NCI-H345 treated with DMSO at 0.1 percent for 48 hours (cell line): ENCODE measurements at regions not wholly inside any gene's neighbourhood (a gene's known extent, or its start where the extent isn't known, plus 50 kb on each side); places are given as distances from the start of the nearest gene placed in this dataset.
"Not testable (repeated sequence)": the region's sequence is repeated elsewhere in the genome, so short reads cannot be mapped to it uniquely, and the experiment has no call there.

Source experiments
- DNase-seq: peaks from one replicate; lab custom pipeline; 2025; ENCODE audit not compliant: unreplicated experiment; lab: John Stamatoyannopoulos, UW

- DNase-seq: no peak
These were observed 773.2 kb downstream of the FRK start for GRCh38 chr6:115287467-115287866.

DNA sequence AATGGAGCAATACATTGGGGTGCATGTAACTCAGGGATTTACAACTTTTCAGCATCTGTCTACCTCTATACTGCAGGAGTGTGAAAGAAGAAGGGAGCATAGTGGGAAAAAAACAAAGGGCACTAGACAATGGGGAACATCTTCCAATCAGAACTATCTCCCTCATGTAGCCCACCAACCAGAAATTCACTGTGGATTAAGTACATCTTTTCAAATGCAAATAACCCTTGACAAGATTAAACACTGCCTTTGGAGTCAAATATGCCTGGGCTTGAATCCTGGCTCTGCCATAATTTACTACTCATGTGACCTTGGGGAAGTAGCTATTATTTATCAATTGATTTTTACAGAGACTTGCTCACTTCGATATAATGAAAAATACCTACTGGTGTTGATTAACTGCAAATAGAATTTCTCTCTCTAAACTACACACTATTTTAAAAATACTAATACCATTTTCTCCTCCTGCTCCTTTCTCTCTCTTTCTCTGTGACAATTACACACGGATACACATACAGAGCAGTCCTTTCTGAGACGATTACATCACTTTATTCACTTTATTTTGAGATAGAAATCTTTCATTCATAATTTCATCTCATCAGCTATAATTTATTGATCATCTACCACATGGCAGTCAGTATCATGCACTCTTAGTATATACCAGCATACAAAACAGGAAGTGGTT is 783.7 kb downstream of the FRK start:
- no peak for DNase-seq

DNA sequence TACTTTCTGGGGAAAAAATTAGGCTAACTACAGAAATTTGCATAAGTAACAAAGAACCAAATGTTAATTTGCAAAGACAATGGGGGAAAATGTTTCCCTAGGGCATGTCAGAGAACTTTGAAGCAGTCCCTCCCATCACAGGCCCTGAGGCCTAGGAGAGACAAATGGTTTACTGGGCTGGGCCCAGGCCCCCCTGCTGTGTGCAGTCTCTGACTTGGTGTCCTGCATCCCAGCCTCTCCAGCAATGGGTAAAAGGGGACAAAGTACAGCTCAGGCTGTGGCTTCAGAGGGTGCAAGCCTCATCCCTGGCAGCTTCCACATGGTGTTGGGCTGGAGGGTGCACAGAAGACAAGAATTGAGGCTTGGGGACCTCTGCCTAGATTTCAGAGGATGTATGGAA is 788.4 kb downstream of the FRK start:
- DNase-seq: no peak

DNA sequence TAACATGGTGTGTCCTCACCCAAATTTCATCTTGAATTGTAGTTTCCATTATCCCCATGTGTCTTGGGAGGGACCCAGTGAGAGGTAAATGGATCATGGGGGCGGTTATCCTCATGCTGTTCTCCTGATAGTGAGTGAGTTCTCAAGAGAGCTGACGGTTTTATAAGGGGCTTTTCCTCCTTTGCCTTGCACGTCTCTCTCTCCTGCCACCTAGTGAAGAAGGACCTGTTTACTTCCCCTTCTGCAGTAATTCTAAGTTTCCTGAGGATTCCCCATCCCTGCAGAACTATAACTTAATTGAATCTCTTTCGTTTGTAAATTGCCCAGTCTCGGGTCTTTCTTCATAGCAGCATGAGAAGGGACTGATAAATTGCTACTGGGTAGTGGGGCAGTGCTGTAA is 789.3 kb downstream of the FRK start:
- DNase-seq: no peak

DNA sequence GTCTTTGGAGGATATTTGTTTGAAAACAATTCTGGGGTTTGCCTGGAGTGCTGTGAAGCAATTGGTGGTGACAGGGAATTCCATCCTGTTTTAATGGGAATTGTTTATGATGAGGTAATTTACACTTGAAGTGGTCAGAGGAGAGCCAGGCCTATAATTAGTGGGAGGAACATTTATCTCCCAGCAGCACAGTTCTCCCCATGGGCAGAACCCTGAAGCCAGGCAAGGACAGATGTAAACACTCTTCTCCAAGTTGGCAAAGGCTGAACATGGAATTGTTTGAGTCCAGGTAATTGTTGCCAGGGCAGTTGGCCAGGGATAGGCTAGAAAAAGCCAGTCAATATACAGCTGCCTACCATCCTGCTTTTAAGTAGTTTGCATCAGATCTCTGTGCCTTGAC is 789.7 kb downstream of the FRK start:
- no peak for DNase-seq

DNA sequence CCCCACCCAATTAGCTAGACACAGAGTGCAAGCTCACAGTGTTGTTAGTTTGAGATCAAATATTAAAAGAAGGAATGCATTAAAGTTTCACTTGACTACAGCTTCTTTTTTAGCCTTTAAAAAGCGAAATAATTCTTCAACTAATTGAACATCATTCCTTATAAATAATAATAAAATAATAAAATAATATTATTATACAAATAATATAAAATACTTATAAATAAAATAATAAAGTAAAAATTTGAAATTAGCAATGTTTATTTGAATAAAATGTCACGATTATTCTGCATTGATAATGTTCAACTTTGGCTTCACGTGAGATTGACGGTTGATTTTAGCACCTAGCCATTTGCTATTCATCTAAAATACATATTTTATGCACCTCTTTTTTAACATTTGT is 819.3 kb downstream of the FRK start:
- DNase-seq: no peak

DNA sequence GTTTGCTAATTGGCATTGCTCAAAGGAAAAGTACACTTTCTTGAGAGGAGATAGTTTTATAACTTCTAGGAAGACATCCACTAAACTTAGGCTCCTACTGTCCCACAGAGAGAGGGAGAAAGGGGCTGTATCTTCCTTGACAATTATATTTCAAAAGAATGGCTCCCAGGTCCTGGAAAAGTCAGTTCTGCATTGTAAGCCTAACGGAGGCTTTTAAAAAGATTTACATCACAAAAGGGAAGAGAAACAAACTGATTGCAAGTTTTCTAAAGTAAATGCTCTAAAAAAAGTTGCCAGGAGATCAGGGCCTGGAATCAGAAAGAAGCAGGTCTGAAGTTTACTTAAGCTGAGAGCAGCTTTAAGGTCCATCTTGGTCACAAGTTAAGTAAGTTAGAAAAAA is 839.5 kb downstream of the FRK start:
- DNase-seq: no peak

DNA sequence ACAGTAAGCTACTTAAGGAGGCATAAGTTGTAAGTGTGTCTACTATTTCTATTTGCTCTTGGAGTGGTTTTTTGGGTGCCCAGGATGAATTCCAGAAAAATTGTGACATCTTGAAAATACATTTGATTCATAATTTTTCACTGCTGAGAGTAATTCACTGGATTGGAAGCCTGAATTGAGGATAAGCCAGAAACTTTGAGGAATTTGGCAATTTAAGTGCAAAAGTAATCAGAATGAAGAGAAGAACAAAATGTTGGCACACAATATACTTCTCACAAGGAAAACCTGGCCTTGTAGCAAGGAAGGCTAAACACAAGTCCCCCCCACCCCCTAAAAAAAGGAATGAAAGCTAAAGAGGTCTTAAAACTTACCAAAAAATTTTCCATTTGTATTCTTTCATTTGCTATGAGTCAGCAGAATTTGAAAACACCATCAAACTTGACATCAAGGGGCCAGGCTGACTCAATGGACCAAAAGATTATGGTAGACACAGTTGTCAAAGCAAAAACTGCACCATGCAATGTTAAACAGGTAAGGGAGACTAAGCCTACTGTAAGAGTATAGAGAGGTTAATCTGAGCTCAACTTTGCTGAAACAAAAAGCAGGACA is 840.0 kb downstream of the FRK start:
- no peak for DNase-seq

DNA sequence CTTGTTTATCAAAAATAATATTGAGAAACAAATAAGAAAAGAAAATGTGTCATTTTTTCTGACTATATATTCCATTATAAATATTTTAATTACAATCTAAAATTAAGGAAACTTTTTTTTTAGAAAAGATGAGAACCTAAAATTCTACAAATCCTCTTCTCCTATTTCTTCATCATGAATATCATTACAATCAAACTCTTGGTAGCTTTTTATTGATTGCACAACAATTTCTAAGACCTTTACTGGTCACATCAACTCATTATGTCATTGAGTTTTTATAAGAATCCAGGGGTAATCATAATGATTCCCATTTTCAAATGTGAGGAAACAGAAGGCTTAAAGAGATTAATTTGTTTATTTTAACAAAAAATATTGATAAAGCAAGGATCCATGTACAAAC is 841.0 kb downstream of the FRK start:
- no peak for DNase-seq

GRCh38 chr6:115216835-115217234 is 843.9 kb downstream of the FRK start:
- DNase-seq: no peak

DNA sequence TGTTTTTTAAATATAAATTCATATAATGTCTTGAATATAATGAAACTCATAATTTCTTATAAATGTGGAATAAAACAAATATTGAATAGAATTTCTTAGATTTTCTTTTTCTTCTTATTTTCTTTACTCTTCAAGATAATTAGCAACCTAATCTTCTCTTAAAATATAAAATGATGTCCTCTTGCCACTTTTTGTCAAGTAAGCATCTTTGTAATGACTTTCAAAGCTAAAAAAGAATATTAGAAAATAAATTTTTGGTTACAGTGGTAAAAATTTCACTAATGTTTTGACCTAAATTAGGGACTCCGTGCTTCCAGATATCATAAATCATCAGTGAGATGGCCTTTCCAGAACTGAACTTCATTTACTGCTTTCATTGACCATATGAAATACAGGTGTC is 846.4 kb downstream of the FRK start:
- DNase-seq: no peak

DNA sequence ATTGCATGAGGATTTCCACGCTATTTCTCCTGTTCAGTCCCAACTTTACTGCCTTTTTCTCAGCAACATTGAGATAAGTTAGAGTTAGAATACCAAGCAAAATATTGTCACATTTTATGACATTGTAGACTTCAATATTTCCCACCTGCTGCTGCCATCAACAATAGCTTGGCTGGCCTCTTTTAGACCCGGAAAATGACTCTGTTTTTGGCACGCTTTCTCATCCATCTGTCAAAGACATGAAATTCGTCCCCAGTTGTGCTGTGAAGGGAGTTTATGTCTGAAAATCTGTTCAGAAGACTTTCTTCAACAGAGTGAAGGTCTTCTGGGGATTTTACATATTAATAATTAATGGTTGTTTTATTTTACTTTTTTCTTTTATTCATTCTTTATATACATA is 857.3 kb downstream of the FRK start:
- DNase-seq: no peak

GRCh38 chr6:115194981-115195638 is 852.3 kb upstream of the HS3ST5 start:
- DNase-seq: no peak

- DNase-seq: no peak
These were observed 849.2 kb upstream of the HS3ST5 start for GRCh38 chr6:115191989-115192388.

GRCh38 chr6:115190534-115190933 is 847.7 kb upstream of the HS3ST5 start:
- DNase-seq: no peak

- not testable (repeated sequence) for DNase-seq
These were observed 832.6 kb upstream of the HS3ST5 start for GRCh38 chr6:115175456-115175855.

DNA sequence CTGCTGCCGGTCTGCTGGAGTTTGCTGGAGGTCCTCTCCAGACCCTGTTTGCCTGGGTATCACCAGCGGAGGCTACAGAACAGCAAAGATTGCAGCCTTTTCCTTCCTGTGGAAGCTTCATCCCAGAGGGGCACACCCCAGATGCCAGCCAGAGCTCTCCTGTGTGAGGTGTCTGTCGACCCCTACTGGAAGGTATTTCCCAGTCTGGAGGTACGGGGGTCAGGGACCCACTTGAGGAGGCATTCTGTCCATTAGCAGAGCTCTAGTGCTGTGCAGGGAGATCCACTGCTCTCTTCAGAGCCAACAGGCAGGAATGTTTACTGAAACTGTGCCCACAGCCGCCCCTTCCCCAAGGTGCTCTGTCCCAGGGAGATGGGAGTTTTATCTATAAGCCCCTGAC is 823.1 kb upstream of the HS3ST5 start:
- DNase-seq: not testable (repeated sequence)

GRCh38 chr6:115159733-115160132 is 816.9 kb upstream of the HS3ST5 start:
- DNase-seq: no peak

GRCh38 chr6:115137910-115138309 is 795.1 kb upstream of the HS3ST5 start:
- no peak for DNase-seq

DNA sequence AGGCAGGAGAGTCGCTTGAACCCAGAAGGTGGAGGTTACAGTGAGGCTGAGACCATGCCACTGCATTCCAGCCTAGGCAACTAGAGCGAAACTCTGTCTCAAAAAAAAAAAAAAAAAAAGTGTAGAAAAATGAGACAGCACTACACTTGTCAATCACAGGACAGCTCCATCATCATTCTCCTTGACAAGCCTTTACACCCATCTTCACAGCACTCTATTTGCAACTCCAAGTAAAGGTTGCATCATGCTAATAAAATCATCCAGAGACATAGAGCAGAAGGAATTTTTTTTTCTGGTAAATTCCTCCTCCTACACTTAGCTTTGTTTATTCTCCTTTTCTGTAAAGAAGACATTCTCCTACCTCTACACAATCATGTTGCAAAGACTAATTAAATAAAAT is 791.0 kb upstream of the HS3ST5 start:
- no peak for DNase-seq

DNA sequence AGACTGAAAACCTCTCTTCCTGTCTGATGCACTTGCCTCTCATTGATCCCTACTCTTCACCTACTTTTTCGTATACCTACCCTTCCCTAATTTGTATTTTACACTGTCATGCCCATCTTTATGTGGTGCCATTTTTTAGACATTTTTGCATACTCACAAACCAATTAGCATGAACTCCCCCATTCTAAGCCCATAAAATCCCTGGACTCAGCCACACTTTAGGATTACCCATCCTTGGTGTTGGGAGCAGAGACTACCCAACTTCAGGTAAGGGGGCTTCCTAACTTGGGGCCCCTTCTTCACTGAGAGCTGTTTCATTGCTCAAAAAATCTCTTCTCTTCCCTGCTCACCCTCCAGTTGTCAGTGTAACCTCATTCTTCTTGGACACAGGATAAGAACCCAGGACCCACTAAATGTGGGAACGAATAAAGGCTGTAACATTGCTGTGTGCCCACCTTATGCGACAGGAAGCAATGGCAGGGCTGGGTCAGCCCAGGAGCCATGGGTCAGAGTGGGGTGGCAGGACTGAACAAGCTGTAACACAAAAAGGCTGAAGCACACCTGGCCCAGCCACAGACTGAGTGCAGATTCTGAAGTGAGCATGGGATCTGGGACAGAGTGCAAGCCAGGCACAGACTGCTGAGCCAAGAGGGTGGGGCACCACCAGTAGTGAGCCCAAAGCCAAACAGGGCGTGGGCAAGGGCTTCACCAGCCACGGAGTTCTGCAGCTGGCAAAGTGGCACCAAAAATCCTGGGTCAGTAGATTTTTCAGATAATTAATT is 789.1 kb upstream of the HS3ST5 start:
- no peak for DNase-seq

- DNase-seq: not testable (repeated sequence)
These were observed 778.7 kb upstream of the HS3ST5 start for GRCh38 chr6:115121513-115121912.
